ENCODE measurements at regions not wholly inside any gene's neighbourhood (a gene's known extent, or its start where the extent isn't known, plus 50 kb on each side); places are given as distances from the start of the nearest gene placed in this dataset.

DNA sequence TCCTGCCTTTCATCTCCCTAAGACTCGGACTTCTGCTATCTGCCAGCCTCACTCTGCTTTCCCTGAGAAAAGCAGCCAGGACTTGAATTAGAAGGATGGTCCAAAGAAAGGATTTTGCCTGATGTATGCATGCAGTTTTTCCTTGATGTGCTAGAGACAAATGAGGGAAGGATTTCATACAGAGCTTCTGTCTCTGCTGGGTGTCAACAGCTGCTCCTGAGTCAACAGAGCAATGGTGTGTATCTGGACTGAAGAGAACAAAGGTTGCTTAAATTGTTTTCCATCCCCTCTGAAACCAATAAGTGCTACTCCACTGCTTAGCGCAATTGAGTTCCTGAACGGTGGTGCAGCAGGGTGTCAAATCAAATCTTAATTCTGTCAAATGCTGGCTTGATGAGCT is 680.6 kb upstream of the C16orf82 start:
- Histone ChIP-seq H3K9me2 (ENCODE audit: low read depth, low read length) (no peaks in the 10 kb centered on the region), H4K20me1 (ENCODE audit: insufficient read depth, low read length) (no peaks in the 10 kb centered on the region), H2AFZ (ENCODE audit: low read length) (no peak overlapping the region), H3K9ac (ENCODE audit: low read length) (no peak overlapping the region), H3K9me3 (ENCODE audit: low read length) (no peaks in the 10 kb centered on the region), H3K36me3 (ENCODE audit: insufficient read depth, low read length) (no peaks in the 10 kb centered on the region), H3K79me2 (ENCODE audit: insufficient read depth, low read length) (no peaks in the 10 kb centered on the region), H3K4me3 (ENCODE audit: low read depth, low read length, poor library complexity, severe bottlenecking) (no peak overlapping the region), H3K27ac (ENCODE audit: low read depth, low read length, poor library complexity, severe bottlenecking) (no peak overlapping the region), H3F3A (ENCODE audit: insufficient read depth, low read length) (no peaks in the 10 kb centered on the region), H3K4me2 (ENCODE audit: low read length) (no peak overlapping the region), H3K4me1 (ENCODE audit: insufficient read depth, low read length, severe bottlenecking) (no peaks in the 10 kb centered on the region), H3K27me3 (ENCODE audit: insufficient read depth, low read length) (no peaks in the 10 kb centered on the region)
- TF ChIP-seq EZH2 (IDR thresholded peaks at IDR 0.05; ENCODE audit: borderline replicate concordance, low read length), result no peak
- TF ChIP-seq, protein P1, sequence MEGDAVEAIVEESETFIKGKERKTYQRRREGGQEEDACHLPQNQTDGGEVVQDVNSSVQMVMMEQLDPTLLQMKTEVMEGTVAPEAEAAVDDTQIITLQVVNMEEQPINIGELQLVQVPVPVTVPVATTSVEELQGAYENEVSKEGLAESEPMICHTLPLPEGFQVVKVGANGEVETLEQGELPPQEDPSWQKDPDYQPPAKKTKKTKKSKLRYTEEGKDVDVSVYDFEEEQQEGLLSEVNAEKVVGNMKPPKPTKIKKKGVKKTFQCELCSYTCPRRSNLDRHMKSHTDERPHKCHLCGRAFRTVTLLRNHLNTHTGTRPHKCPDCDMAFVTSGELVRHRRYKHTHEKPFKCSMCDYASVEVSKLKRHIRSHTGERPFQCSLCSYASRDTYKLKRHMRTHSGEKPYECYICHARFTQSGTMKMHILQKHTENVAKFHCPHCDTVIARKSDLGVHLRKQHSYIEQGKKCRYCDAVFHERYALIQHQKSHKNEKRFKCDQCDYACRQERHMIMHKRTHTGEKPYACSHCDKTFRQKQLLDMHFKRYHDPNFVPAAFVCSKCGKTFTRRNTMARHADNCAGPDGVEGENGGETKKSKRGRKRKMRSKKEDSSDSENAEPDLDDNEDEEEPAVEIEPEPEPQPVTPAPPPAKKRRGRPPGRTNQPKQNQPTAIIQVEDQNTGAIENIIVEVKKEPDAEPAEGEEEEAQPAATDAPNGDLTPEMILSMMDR (IDR thresholded peaks at IDR 0.05; ENCODE audit: low read length), result no peak

DNA sequence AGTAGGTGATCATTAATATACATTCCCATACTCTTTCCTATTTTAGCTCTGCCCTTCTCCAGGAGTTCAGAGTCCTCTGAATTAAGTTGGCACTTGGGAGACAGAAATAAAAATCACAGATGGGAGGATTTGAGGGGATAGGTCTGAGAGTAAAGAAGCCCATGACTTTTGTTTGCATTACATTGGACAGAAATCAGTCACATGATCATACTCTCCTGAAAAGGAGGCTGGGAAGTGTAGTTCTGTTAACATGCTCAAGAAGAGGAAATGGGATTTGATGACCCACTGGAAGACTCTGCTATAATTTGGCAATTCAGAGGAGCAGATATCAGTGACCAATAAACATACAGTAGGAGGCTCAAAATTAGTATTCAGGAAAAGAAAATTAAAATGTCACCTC is 674.9 kb upstream of the C16orf82 start:
- H3K27me3 ChIP-seq (ENCODE audit: insufficient read depth, low read length), result no peaks in the 10 kb centered on the region
- no peak overlapping the region for H3K9ac ChIP-seq (ENCODE audit: low read length)
- H3F3A ChIP-seq (ENCODE audit: insufficient read depth, low read length), result no peaks in the 10 kb centered on the region
- no peaks in the 10 kb centered on the region for H3K9me3 ChIP-seq (ENCODE audit: low read length)
- H3K4me1 ChIP-seq (ENCODE audit: insufficient read depth, low read length, severe bottlenecking), result no peaks in the 10 kb centered on the region
- no peaks in the 10 kb centered on the region for H3K79me2 ChIP-seq (ENCODE audit: insufficient read depth, low read length)
- H3K4me3 ChIP-seq (ENCODE audit: low read depth, low read length, poor library complexity, severe bottlenecking), result no peak overlapping the region
- no peaks in the 10 kb centered on the region for H3K9me2 ChIP-seq (ENCODE audit: low read depth, low read length)
- no peak for TF ChIP-seq EZH2 (IDR thresholded peaks at IDR 0.05; ENCODE audit: borderline replicate concordance, low read length)
- TF ChIP-seq, protein P1 (IDR thresholded peaks at IDR 0.05; ENCODE audit: low read length), result no peak
- H2AFZ ChIP-seq (ENCODE audit: low read length), result no peak overlapping the region
- no peaks in the 10 kb centered on the region for H3K36me3 ChIP-seq (ENCODE audit: insufficient read depth, low read length)
- H4K20me1 ChIP-seq (ENCODE audit: insufficient read depth, low read length), result no peaks in the 10 kb centered on the region
- H3K4me2 ChIP-seq (ENCODE audit: low read length), result no peak overlapping the region
- H3K27ac ChIP-seq (ENCODE audit: low read depth, low read length, poor library complexity, severe bottlenecking), result no peak overlapping the region

DNA sequence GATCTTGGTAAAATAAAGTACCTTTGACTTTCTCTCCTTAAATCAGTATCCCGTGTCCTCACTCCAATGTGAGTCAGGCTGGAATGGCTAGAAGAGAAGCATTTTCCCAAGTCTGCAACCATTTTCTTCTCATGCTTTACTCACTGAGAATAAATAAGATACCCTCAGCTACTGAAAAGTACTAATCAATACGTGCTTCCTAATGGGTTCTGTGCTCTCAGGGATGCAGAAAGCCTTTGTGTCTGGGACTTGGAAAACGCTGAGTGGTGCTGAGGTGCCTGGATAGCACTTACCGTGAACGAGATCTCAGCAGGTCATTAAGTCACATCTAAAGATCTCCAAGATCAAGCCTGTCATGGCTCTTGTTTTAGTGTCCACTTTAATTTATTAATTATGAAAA is 672.3 kb upstream of the C16orf82 start:
- H3K36me3 ChIP-seq (ENCODE audit: insufficient read depth, low read length), result no peaks in the 10 kb centered on the region
- no peaks in the 10 kb centered on the region for H4K20me1 ChIP-seq (ENCODE audit: insufficient read depth, low read length)
- no peaks in the 10 kb centered on the region for H3K27me3 ChIP-seq (ENCODE audit: insufficient read depth, low read length)
- no peaks in the 10 kb centered on the region for H3K4me1 ChIP-seq (ENCODE audit: insufficient read depth, low read length, severe bottlenecking)
- TF ChIP-seq EZH2 (IDR thresholded peaks at IDR 0.05; ENCODE audit: borderline replicate concordance, low read length), result no peak
- TF ChIP-seq, protein P1 (IDR thresholded peaks at IDR 0.05; ENCODE audit: low read length), result no peak
- H3K27ac ChIP-seq (ENCODE audit: low read depth, low read length, poor library complexity, severe bottlenecking), result no peak overlapping the region
- H3F3A ChIP-seq (ENCODE audit: insufficient read depth, low read length), result no peaks in the 10 kb centered on the region
- no peaks in the 10 kb centered on the region for H3K79me2 ChIP-seq (ENCODE audit: insufficient read depth, low read length)
- H3K9me3 ChIP-seq (ENCODE audit: low read length), result no peaks in the 10 kb centered on the region
- H3K4me3 ChIP-seq (ENCODE audit: low read depth, low read length, poor library complexity, severe bottlenecking), result no peak overlapping the region
- H3K9ac ChIP-seq (ENCODE audit: low read length), result no peak overlapping the region
- no peak overlapping the region for H2AFZ ChIP-seq (ENCODE audit: low read length)
- no peaks in the 10 kb centered on the region for H3K9me2 ChIP-seq (ENCODE audit: low read depth, low read length)
- H3K4me2 ChIP-seq (ENCODE audit: low read length), result no peak overlapping the region
